ENCODE measurements at regions not wholly inside any gene's neighbourhood (a gene's known extent, or its start where the extent isn't known, plus 50 kb on each side); places are given as distances from the start of the nearest gene placed in this dataset.

- ATAC-seq: no peak
- no peaks in the 10 kb centered on the region for H3K4me1 Mint-ChIP-seq (ENCODE audit: low read depth)
- peaks cover 17% of the 10 kb centered on the region for H3K27me3 Mint-ChIP-seq (ENCODE audit: low read depth)
- no peaks in the 10 kb centered on the region for H3K9me3 Mint-ChIP-seq
- no peaks in the 10 kb centered on the region for H3K36me3 Mint-ChIP-seq (ENCODE audit: insufficient read depth)
- H3K4me3 Mint-ChIP-seq: no peak overlapping the region
- no peak for DNase-seq
These were observed 58.2 kb upstream of the FOXD3 start for GRCh38 chr1:63264161-63264560.

GRCh38 chr1:63266857-63267256 lies 55.5 kb upstream of the FOXD3 start:
- no peak overlapping the region for H3K4me3 Mint-ChIP-seq
- DNase-seq: no peak
- ATAC-seq: no peak
- no peaks in the 10 kb centered on the region for H3K36me3 Mint-ChIP-seq (ENCODE audit: insufficient read depth)
- no peaks in the 10 kb centered on the region for H3K4me1 Mint-ChIP-seq (ENCODE audit: low read depth)
- peaks cover 17% of the 10 kb centered on the region for H3K27me3 Mint-ChIP-seq (ENCODE audit: low read depth)
- H3K9me3 Mint-ChIP-seq: no peaks in the 10 kb centered on the region

DNA sequence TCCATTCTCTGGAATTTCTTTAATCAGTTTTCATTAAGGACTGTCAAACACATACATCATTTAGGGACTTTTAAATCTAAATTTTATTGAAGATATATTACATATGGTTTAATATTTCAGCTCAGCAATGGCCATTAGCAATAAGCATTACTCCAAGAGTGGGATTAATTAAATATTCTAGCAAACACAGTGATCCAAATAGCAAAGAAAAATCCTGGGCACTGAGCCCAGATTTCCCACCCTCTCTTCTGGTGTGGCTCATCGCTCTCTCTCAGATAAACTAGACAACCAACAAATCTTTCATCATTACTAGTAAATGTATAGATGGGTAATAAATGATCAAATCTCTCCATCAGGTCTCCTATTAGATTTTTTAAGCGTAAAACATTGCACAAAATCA lies 53.5 kb upstream of the FOXD3 start:
- Mint-ChIP-seq H3K4me1 (ENCODE audit: low read depth) (no peaks in the 10 kb centered on the region), H3K9me3 (no peaks in the 10 kb centered on the region), H3K36me3 (ENCODE audit: insufficient read depth) (no peaks in the 10 kb centered on the region), H3K27me3 (ENCODE audit: low read depth) (peaks cover 11% of the 10 kb centered on the region), H3K4me3 (no peak overlapping the region)
- no peak for DNase-seq
- ATAC-seq: no peak

- Mint-ChIP-seq H3K27me3 (ENCODE audit: low read depth) (peaks cover 8% of the 10 kb centered on the region), H3K36me3 (ENCODE audit: insufficient read depth) (no peaks in the 10 kb centered on the region), H3K4me3 (no peak overlapping the region), H3K4me1 (ENCODE audit: low read depth) (no peaks in the 10 kb centered on the region), H3K9me3 (no peaks in the 10 kb centered on the region)
- ATAC-seq (no peak), DNase-seq (no peak)
These were observed 52.8 kb upstream of the FOXD3 start for GRCh38 chr1:63269571-63269970.
